ENCODE measurements at regions not wholly inside any gene's neighbourhood (a gene's known extent, or its start where the extent isn't known, plus 50 kb on each side); places are given as distances from the start of the nearest gene placed in this dataset.

DNA sequence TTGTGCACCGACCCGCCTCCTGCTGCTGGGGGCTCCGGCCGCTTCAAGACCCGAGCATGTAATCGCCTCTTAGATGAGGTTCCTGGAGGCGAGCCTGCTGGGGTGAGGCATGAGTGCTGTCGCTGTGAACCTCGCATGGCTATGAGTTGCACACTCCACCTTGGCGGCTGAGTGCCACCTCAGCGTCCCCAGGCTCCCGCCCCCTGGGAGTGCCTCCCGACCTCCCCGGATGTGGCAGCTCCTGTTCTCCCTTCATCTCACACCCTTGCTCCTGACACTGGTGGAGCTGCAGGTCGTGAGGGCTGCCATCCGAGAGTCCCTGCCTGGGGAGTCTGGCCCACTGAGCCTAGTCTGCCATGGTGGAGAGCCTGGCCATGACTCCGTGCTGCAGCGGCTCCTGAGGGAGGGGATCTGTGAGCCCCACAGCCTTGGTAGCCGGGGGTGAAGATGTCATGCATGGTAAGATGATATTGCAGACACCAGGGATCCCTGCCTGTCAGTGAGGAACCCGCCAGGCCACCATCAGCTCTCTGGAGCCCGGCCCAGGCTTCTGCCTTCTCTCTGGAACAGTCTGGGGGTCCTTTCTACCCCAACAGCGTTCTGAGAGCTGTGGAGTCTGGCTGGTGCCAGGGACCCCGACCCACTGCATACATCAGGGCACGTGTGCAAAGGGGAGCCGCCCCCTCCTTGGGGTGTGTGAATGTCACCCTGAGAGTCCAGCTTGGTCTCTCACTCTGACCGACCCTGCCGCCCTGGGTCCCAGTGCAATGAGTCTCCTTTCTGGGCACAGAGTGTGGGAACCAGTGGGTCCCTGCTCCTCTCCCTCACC lies 61.6 kb upstream of the HS6ST1 start:
- no peak for DNase-seq (ENCODE audit: low read depth)

DNA sequence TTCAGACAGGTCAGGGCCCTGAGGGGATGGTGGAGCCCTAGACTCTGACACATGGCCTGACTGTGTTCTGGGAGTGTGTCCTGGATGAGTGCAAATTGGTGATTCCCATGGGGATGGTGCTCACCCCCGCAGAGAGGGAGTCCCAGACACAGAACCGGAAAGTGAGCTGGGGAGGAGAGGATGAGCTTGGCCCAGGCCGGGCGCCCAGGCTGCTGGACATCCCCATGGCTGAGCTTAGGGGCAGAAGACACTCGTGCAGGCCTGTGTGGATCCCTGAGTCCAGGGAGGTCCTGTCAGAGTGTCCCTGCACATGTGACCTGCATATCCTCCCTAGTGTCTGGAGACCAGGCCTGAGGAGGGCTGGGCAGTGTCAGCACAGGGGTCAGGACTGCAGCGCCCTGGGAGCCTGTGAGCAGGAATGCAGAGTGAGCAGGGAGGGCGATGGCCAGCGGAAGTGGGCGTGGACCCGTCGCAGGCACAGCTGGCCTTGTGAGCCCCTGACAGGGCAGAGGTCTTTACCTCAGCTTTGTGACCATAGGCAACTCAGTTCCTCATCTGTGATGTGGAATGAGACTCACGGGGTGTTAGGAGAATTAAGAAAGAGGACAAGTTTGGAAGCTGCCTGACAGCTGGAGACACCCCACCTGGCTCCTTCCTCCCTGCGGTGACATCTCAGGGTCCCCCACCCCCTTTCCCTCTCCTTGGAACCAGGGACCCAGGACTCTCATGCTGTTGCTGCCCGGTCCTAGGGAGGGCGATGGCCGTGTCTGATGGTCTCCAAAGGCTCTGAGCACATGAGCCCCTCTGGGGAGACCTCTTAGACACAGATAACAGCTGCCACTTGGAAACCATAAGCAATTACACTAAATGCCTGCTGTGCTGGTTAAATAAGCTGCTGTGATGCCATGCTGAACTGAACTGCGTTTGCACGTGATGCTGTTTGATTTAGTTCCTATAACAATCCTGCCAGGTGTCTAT lies 62.6 kb upstream of the HS6ST1 start:
- DNase-seq (ENCODE audit: low read depth), result no peak

DNA sequence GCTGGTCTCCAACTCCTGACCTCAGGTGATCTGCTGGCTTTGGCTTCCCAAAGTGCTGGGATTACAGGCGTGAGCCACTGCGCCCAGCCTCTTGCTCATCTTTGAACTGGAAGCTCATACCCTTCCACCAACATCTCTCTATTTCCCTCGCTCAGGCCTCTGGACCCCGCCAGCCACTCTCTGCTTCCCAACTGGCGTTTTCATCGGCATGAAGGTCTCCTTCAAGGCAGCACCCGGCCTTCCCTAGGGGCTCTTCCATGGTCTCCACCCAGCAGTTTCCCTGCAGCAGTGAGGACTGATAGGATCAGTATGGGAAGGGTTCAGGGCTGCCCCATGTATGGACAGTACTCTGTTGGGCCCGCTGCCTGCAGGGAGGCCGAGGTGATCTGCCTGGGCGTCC lies 65.8 kb upstream of the HS6ST1 start:
- no peak for DNase-seq (ENCODE audit: low read depth)

DNA sequence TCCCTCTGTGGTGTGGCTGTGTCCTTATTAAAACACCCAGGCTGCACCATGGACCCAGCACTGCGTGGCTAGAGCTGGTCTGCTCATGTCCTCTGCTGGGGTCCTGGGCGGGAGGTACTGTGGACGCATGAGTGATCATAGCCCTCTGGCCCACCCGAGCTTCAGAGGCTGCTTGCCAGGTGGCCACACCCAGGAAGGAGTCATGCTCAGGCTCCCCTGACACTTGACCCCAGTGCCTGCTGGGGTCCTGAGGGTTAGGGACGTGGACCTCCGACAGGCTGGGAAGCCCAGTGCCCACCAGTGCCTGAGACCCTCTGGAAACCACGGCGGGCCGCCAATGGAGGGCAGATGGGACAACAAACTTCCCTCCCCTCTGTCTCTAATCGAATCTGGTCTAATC lies 66.3 kb upstream of the HS6ST1 start:
- no peak for DNase-seq (ENCODE audit: low read depth)

DNA sequence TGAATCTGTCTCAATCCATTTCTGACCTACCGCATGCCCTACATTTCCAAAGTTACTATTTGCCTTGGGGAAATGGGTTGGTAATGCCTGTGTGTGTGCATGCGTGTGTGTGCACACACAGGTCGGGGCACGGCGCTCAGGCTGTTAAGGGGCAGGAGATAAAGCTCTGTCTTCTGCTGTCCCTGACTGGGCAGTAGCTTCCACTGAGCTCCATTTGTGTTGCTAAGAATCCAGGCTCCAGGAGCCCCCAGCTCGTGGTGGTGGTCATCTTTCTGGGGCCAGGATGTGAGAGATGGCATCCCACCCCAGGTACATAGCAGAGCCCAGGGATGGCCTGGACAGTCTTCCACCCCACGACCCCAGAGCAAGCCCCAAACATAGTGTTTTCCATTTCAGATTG lies 66.7 kb upstream of the HS6ST1 start:
- no peak for DNase-seq (ENCODE audit: low read depth)

DNA sequence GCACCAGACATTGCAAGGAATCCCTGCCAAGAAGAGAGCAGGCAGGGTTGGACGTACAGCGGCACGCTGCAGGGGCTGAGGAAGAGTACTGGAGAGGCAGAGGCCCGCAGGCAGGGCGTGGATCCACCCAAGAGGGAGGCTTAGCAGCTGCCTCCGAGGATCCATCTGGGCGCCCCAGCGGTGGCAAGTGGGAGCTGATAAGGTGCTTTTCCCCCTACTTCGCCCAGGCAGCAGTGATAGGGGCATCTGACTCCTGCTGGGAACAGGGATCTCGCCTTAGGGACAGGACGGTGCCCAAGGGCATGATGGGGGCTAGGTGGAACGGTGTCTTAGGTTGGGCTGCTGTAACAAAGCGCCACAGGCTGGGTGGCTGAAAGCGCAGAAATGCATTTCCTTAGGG lies 67.4 kb upstream of the HS6ST1 start:
- no peak for DNase-seq (ENCODE audit: low read depth)

DNA sequence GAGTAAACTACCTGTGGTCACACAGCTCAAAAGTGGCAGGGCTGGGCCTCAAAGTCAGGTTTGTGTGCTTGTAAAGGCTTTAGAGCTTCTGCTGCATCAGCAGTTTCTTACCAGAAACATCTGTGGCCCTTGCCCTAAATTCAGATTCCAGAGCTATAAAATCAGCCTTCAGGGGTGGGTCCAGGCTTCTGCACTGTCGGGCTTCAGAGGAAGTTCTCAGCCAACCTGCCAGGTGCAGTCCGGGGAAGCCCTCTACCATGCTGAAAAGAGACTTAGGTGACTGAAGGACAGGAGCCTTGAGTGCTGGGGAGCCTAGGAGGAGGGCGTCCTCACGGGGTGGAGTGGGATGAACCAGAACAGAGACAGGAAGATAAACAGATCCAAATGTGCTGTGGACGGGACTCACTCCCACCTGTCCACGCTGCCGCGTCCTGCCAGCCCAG lies 69.9 kb upstream of the HS6ST1 start:
- no peak for DNase-seq (ENCODE audit: low read depth)

DNA sequence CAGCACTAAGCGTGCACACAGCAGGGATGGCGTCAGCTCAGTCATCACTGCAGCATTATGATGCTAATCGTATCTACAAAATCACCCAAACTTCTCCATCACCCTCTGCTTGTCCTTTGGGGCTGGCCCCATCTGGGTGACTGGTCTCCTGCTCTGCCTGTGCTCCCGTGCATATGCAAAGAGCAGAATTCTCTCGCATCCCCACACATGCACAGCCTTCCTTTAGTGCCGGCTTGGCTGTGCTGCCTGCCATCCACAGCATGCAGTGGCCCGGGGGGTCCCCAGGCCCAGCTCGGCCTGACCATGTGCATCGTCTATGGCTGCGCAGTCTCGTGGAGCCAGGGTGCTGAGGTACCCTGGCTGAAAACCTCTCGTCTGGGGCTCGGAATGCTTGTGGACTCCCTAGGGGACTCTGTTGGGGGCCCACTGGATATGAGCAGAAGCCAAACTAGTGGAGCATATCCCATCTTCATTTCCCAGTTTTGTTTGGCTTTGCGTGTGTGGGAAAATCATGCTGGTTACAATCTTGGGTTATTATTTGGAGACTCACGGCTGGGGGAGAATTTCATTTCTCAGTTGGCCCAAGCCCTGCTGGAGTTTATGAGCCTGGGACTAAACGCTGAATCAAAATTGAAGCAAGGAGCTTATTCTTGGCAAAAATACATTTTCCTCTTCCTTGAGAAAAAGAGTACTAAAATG lies 70.9 kb upstream of the HS6ST1 start:
- DNase-seq (ENCODE audit: low read depth), result no peak

DNA sequence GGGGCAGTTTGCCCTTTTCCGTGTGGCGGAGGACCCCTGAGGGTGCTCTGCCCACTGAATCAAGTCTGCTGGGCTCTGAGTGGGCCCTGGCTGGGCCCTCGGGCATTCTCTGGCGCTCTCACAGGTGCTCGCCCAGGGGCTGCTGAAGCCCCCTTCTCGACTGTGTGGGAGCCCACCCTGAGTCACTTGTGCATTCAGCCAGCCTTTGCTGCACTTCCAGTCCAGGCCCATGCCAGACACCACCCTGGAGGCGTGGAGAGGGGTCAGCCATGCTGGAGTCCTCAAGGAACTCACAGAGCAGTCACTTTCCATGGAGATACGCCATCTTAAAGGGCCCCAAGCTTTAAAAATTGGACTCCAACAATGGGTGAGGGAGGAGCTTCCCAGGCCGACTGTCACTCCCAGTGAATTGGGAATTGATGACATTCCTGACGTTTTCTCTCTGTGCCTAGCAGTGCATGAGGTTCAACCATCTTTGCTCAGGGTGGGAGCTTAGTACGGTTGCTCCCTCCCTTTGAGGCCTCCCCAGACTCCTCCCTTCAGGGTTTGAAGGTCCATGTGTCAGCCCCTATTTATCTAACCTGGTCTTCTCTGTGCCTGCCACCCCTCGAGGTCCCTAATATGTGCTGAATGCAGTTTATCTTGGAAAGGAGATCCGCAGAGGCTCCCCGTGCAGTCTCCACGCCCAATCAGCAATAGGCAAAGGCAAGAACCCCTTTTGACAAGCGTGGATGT lies 71.8 kb upstream of the HS6ST1 start:
- no peak for DNase-seq (ENCODE audit: low read depth)

DNA sequence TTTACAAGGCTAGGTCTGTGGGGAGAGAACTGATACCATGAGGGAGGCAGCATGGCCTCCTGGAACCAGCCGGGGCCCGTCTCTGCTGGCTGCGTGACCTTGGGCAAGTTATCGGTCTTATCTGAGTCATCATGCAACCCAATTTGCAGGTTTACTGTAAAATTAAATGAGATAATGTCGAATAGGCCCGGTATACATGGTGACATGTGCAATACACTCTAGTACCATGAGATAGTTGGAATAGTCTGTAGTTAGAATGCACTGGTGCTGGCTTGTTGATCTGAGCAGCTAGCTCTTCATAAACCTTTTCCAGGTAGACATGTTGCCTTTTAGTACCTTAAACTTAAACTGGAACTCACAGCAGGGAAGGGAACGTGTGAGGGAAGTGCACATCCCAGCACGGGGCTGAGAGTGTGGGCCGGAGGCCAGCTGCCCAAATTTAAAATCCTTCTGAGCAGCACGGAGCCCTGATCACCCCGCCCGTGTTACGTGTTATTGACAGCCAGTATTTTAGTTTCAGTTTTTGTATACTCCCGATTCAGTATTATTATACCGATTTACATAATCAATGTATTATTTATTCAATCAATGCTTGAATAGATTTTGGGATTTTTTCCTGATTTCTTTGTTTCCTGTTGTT lies 72.4 kb upstream of the HS6ST1 start:
- no peak for DNase-seq (ENCODE audit: low read depth)

DNA sequence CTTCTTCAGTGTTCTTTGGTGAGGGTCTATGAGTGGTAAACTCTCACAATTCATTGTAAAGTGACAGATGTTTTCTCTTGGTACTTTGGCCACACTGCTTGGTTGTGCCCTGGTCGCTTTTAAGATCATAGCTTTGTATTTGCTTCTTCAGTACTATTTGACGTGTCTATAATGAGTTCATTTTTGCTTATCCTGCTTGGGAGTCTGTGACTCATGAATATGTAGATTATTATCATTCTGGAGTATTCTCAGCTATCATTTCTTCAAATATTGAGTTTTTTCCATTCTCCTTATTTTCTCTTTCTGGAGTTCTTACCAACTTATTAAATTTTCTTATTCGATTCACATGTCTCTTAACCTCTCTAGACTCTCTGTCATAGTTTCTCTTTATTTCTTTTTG lies 73.0 kb upstream of the HS6ST1 start:
- no peak for DNase-seq (ENCODE audit: low read depth)

DNA sequence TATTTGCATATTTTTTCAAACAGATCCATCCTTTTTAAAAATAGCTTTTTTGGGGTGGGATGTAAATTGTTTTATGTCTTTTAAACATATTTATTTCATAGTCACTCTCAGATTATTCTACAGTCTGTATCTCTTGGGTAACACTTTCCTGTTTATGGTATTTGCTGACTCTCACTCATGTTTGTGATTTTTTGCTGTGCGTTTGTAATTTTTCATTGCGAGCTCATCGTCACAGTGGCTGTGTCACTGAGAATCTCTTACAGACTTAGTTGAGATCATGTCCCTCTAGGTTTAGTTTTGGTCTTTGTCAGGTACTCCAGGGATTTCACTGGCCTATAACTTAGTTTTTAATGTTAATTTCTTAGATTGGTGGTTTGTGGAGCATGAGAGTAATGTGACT lies 73.5 kb upstream of the HS6ST1 start:
- no peak for DNase-seq (ENCODE audit: low read depth)

DNA sequence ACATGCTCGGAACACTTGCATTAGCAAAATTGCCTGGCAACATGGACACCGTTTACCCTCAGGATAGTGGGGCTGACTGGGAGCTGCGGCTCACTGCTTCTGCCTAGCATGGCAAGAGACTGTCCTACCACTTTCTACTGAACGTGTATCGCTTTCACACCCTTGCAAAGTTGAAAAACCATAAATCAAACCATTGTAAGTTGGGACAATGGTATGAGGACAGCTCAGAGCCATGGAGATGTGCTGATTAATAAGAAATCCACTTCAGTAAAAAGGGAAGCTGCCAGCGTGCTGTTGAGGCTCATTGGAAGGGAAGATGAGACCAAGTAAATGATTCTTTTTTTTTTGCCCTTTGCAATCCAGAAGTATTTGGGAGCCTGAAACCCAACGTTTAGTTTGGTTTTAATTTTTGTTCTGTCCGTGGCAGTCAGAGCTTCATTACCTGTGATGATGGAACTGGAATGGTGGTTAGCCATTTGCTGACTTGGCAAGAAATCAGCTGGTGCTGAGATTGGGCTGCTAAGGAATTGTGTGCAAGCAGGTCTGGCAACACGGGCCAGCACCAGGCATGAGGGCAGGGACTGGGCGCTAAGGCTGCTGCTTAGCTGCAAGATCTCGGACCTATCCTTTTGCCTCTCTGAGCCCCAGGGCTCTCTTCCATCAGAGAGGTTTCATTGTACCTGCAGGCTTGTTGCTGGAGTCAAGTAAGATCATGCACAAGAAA lies 75.5 kb upstream of the HS6ST1 start:
- DNase-seq (ENCODE audit: low read depth), result no peak

DNA sequence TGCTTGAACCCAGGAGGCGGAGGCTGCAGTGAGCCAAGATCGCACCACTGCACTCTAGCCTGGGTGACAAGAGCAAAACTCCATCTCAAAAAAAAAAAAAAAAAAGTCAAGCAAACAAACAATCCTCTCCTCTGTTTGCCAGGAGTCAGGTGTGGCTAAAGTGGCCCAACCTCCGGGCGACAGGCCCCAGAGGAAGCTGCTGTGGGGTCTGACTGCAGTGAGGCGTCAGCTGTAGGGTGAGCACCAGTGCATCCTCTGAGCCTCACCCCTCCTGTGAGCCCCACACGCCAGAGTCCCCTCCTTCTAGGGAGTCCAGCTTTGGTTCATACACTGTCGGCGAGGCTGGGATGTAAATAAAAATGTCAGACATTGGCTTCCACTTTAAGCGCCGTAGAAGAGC lies 76.5 kb upstream of the HS6ST1 start:
- DNase-seq (ENCODE audit: low read depth), result no peak

DNA sequence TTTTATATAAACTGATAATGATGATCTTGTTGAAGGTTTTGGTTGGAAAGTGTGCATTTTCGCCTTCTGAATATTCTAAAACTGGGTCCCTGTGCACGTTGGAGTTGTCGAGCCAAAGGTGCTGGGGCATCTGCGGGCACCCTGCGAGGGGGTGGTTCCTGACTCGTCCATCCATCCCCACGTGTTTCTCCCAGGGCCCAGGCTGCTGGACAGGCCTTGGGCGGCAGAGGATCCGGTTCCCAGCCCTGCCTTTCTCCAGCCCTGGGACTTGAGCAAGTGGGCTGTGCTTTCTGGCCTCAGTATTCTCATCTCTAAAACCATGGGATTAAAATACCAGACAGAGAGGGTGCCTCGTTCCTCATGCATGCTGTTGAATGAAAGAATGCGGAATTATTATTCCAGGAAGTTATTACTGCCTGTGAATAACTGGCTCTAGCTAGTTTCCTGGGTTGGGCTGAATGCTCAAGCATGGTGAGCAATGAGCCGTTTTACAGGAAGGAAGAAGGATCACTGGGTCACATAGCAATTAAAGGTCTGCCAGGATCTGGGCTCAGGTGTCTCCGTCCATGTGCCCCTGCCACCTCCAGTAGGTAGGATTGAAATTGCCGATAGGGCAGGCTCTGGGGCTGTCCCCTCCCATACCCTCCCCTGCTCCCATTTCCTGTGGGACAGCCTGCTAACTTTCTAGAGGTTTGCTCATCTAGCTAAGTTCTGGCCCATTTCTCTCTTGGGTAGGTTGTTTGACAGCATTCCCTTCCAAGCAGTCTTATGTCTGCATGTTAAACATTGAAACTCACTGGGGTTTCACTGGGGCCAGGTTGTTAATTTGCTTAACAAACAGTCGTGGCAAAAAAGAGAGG lies 77.2 kb upstream of the HS6ST1 start:
- no peak for DNase-seq (ENCODE audit: low read depth)

DNA sequence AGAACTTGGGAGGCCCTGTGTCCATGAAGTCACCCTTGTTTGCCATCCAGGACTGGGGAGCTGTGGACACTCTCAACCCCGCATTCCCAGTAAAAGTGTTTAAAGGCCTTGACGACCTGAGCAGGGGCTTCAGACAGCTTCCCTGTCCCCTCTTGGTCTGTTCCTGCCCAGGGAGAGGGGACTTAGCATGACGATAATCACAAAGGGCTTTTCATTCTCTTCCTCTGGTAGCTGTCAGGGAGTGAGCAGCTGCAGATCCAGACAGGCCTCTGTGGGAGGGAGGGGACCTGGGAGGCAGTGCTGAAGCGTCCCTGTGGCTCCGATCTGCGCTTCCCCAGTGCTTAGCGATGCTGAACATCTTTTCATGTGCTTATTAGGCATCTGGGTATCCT lies 77.8 kb upstream of the HS6ST1 start:
- DNase-seq (ENCODE audit: low read depth), result no peak

DNA sequence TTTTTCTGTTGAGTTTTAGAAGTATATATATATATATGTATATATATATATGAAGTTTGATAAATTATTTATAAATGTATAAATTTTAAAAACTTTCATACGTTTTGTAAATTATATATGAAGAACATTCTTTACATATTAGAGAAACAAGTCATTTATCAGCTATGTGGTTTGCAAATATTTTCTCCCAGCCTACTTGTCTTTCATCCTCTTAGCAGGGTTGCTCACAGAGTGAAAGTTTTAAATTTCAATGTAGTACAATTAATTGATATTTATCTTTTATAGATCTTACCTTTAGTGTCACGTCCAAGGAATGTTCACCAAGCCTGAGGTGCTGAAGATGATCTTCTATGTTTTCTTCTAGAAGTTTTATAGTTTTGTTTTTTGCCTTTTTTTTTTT lies 78.3 kb upstream of the HS6ST1 start:
- DNase-seq (ENCODE audit: low read depth), result no peak

DNA sequence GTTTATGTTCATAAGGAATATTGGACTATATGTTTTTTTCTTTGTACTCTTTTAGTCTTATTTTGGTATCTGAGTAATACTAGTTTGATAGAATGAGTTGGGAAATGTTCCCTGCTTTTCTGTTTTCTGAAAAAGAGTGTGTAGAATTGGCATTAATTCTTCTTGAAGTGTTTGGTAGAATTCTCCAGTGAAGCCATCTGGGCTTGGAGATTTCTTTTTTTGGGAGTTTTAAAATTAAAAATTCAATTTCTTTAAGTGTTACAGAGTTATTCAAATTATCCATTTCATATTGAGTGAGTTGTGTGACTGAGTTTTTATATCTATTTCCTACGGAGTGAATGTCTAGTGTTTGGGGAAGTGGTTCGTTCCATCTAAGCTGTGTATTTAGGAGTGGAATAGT lies 80.6 kb upstream of the HS6ST1 start:
- DNase-seq (ENCODE audit: low read depth), result no peak

DNA sequence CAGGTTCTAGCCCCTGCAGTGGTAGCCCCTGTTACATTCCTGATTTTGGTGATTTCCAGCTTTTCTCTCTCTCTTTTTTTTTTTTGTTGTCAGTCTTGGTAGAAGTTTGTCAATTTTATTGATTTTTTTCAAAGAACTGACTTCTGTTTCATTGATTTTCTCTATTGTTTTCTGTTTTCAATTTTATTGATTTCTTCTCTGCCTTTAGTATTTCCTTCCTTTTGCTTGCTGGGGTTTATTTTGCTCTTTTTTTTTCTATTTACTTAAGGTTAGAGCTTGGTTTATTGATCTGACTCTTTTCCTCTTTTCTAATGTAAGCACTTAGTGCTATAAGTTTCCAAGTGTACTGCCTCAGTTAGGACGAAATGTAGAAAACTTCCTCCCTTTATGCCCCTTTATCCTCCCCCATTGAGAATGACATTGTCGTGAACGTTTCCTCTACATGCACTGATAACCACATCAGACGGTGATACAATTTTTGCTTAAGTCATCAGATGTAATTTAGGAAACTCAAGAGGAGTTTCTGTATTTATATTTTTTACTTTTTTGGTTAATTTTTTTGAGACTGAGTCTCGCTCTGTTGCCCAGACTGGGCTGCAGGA lies 81.1 kb upstream of the HS6ST1 start:
- DNase-seq (ENCODE audit: low read depth), result no peak

All from stimulated activated CD8-positive, alpha-beta memory T cell treated with anti-CD3 and anti-CD28 coated beads, Interleukin-4, amount 100 ng/mL, for 24 hours (primary cell).